ENCODE measurements at regions not wholly inside any gene's neighbourhood (a gene's known extent, or its start where the extent isn't known, plus 50 kb on each side); places are given as distances from the start of the nearest gene placed in this dataset.
"Not testable (repeated sequence)": the region's sequence is repeated elsewhere in the genome, so short reads cannot be mapped to it uniquely, and the experiment has no call there.

GRCh38 chr6:137717074-137718073, 149.7 kb upstream of the TNFAIP3 start:
- DNase-seq: peak; percentile 88 to 94

- not testable (repeated sequence) for DNase-seq
Measured at GRCh38 chr6:137718903-137719302, 148.2 kb upstream of the TNFAIP3 start.

- peak in 1 of 2 donors; percentile 49 for DNase-seq
Measured at GRCh38 chr6:137722749-137723272, 144.2 kb upstream of the TNFAIP3 start.

- no peak for DNase-seq
Measured at GRCh38 chr6:137723273-137724017, 143.6 kb upstream of the TNFAIP3 start.

GRCh38 chr6:137724018-137724403, 143.0 kb upstream of the TNFAIP3 start:
- no peak for DNase-seq

- DNase-seq: no peak
Measured at GRCh38 chr6:137724495-137725211, 142.4 kb upstream of the TNFAIP3 start.

GRCh38 chr6:137725949-137726348, 141.1 kb upstream of the TNFAIP3 start:
- DNase-seq: no peak

- DNase-seq: no peak
Measured at GRCh38 chr6:137726582-137726981, 140.5 kb upstream of the TNFAIP3 start.

GRCh38 chr6:137727216-137727765, 139.8 kb upstream of the TNFAIP3 start:
- no peak for DNase-seq

GRCh38 chr6:137728386-137729349, 138.4 kb upstream of the TNFAIP3 start:
- DNase-seq: no peak

GRCh38 chr6:137729866-137730629, 137.0 kb upstream of the TNFAIP3 start:
- no peak for DNase-seq

GRCh38 chr6:137731600-137731959, 135.5 kb upstream of the TNFAIP3 start:
- no peak for DNase-seq

- DNase-seq: no peak
Measured at GRCh38 chr6:137731960-137732616, 135.0 kb upstream of the TNFAIP3 start.

- no peak for DNase-seq
Measured at GRCh38 chr6:137733372-137733771, 133.7 kb upstream of the TNFAIP3 start.

- DNase-seq: no peak
Measured at GRCh38 chr6:137734005-137734874, 132.8 kb upstream of the TNFAIP3 start.

- DNase-seq: peak in 1 of 2 donors; percentile 22
Measured at GRCh38 chr6:137734875-137735182, 132.2 kb upstream of the TNFAIP3 start.

GRCh38 chr6:137736048-137736818, 130.8 kb upstream of the TNFAIP3 start:
- peak in 1 of 2 donors; percentile 51 for DNase-seq

- no peak for DNase-seq
Measured at GRCh38 chr6:137736911-137737310, 130.1 kb upstream of the TNFAIP3 start.
